Thoracic aorta (tissue), 2 donors: ENCODE measurements at regions not wholly inside any gene's neighbourhood (a gene's known extent, or its start where the extent isn't known, plus 50 kb on each side); places are given as distances from the start of the nearest gene placed in this dataset.

Experiments used
- ATAC-seq: fragments of 150-250 bp; one replicate; pipeline ENCODE4 v1.8.0; 2017; ENCODE audit warnings: low read depth; ENCODE audit not compliant: insufficient number of reproducible peaks, low FRiP score
- DNase-seq: peaks from one replicate; pipeline ENCODE4 v3.0.0-alpha.2; 2020; ENCODE audit warnings: low spot score
- H3K27ac ChIP-seq, 2 donors: fragments of 200-600 bp; sonication (generic); 1 replicate in 1 of 2; 2 replicates in 1 of 2; pipeline ENCODE4 v1.5.1; 2016; ENCODE audit warnings: mild to moderate bottlenecking in 2 of 2, moderate library complexity in 2 of 2
- H3K27me3 ChIP-seq: fragments of 200-600 bp; sonication (generic); replicated peaks from 2 replicates; pipeline ENCODE4 v1.6.0; 2016; ENCODE audit warnings: mild to moderate bottlenecking; ENCODE audit not compliant: insufficient read depth
- H3K36me3 ChIP-seq: fragments of 200-600 bp; sonication (generic); one replicate; pipeline ENCODE4 v1.5.1; 2016
- H3K4me1 ChIP-seq, 2 donors: fragments of 200-600 bp; sonication (generic); 1 replicate in 1 of 2; 2 replicates in 1 of 2; pipeline versions ENCODE4 v1.5.1 to v1.6.0; 2016; ENCODE audit warnings: low read depth in 2 of 2, mild to moderate bottlenecking in 1 of 2; ENCODE audit not compliant: control insufficient read depth in 1 of 2
- H3K4me3 ChIP-seq: fragments of 200-600 bp; sonication (generic); 2 replicates; pipeline ENCODE4 v1.5.1; 2016; ENCODE audit warnings: mild to moderate bottlenecking
- H3K9me3 ChIP-seq: fragments of 200-600 bp; sonication (generic); 2 replicates; pipeline ENCODE4 v1.5.1; 2016
- CTCF ChIP-seq: fragments of 200-600 bp; sonication (generic); IDR thresholded peaks from one replicate; pipeline ENCODE4 v1.5.1; 2019; ENCODE audit warnings: antibody characterized with exemption

- Histone ChIP-seq H3K4me1 (no peaks in the 10 kb centered on the region), H3K27ac (no peak overlapping the region), H3K36me3 (no peaks in the 10 kb centered on the region), H3K9me3 (no peaks in the 10 kb centered on the region), H3K4me3 (no peak overlapping the region), H3K27me3 (no peaks in the 10 kb centered on the region)
- no peak for TF ChIP-seq CTCF
- no peak for DNase-seq
- no peak for ATAC-seq
These were observed 119.0 kb downstream of the SEC23IP start for GRCh38 chr10:120011359-120012130.

- H3K4me3 ChIP-seq: no peak overlapping the region
- TF ChIP-seq CTCF: no peak
- no peaks in the 10 kb centered on the region for H3K4me1 ChIP-seq
- no peaks in the 10 kb centered on the region for H3K27me3 ChIP-seq
- DNase-seq (no peak), ATAC-seq (no peak)
- H3K36me3 ChIP-seq: no peaks in the 10 kb centered on the region
- no peak overlapping the region for H3K27ac ChIP-seq
- H3K9me3 ChIP-seq: no peaks in the 10 kb centered on the region
These were observed 119.5 kb downstream of the SEC23IP start for GRCh38 chr10:120012131-120012400.

GRCh38 chr10:120012566-120012965, 120.0 kb downstream of the SEC23IP start:
- Histone ChIP-seq H3K27me3 (no peaks in the 10 kb centered on the region), H3K9me3 (no peaks in the 10 kb centered on the region), H3K4me3 (no peak overlapping the region), H3K36me3 (no peaks in the 10 kb centered on the region), H3K27ac (no peak overlapping the region), H3K4me1 (no peaks in the 10 kb centered on the region)
- DNase-seq (no peak), ATAC-seq (no peak)
- TF ChIP-seq CTCF: no peak

GRCh38 chr10:120014031-120014430, 121.5 kb downstream of the SEC23IP start:
- DNase-seq (no peak), ATAC-seq (no peak)
- Histone ChIP-seq H3K4me3 (no peak overlapping the region), H3K4me1 (no peaks in the 10 kb centered on the region), H3K9me3 (no peaks in the 10 kb centered on the region), H3K27ac (no peak overlapping the region), H3K36me3 (no peaks in the 10 kb centered on the region), H3K27me3 (no peaks in the 10 kb centered on the region)
- no peak for TF ChIP-seq CTCF

GRCh38 chr10:120015064-120015463, 122.5 kb downstream of the SEC23IP start:
- no peaks in the 10 kb centered on the region for H3K9me3 ChIP-seq
- TF ChIP-seq CTCF: no peak
- no peaks in the 10 kb centered on the region for H3K4me1 ChIP-seq
- no peaks in the 10 kb centered on the region for H3K27me3 ChIP-seq
- H3K27ac ChIP-seq: no peak overlapping the region
- no peak overlapping the region for H3K4me3 ChIP-seq
- DNase-seq: no peak
- no peak for ATAC-seq
- no peaks in the 10 kb centered on the region for H3K36me3 ChIP-seq
